Mammary epithelial cell (primary cell): ENCODE measurements at regions not wholly inside any gene's neighbourhood (a gene's known extent, or its start where the extent isn't known, plus 50 kb on each side); places are given as distances from the start of the nearest gene placed in this dataset.

Experiments used
- EZH2 ChIP-seq: IDR thresholded peaks from 2 replicates; pipeline ENCODE4 v1.6.1; 2012; ENCODE audit warnings: low read length, inconsistent platforms, borderline replicate concordance
- TF ChIP-seq, protein P1 (sequence below), 2 donors: IDR thresholded peaks in 1 of 2; conservative IDR thresholded peaks in 1 of 2; 2 replicates each; pipeline ENCODE4 v1.5.1; 2011 to 2012; ENCODE audit warnings: inconsistent platforms in 2 of 2, low read length in 2 of 2, mild to moderate bottlenecking in 2 of 2, control low read depth in 1 of 2, low read depth in 1 of 2; ENCODE audit not compliant: insufficient read depth in 1 of 2; ENCODE audit errors: extremely low read depth in 1 of 2

DNA sequence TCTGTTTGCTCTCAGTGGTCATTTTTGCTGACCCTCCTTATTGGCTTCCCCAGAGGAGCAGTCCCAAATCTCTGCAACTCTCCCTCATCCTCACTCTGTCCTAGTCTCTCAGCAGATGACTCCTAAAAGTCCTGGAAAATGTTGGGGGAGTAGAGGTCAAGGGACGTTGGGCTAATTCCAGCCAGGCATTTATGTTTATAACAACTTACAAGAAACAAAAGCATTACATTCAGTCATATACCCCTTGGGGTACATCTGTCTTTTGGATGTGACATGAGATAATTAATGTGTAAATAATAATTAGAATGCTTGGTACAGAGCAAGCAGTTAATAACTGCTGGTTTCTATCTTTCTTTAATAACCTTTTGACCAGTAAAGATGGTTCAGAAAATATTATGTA lies 176.2 kb downstream of the YTHDC2 start:
- TF ChIP-seq, protein P1, sequence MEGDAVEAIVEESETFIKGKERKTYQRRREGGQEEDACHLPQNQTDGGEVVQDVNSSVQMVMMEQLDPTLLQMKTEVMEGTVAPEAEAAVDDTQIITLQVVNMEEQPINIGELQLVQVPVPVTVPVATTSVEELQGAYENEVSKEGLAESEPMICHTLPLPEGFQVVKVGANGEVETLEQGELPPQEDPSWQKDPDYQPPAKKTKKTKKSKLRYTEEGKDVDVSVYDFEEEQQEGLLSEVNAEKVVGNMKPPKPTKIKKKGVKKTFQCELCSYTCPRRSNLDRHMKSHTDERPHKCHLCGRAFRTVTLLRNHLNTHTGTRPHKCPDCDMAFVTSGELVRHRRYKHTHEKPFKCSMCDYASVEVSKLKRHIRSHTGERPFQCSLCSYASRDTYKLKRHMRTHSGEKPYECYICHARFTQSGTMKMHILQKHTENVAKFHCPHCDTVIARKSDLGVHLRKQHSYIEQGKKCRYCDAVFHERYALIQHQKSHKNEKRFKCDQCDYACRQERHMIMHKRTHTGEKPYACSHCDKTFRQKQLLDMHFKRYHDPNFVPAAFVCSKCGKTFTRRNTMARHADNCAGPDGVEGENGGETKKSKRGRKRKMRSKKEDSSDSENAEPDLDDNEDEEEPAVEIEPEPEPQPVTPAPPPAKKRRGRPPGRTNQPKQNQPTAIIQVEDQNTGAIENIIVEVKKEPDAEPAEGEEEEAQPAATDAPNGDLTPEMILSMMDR (conservative IDR thresholded peaks at IDR 0.05 in 1 of 2, IDR thresholded peaks at IDR 0.05 in 1 of 2; ENCODE audit: extremely low read depth in 1 of 2, insufficient read depth in 1 of 2, low read depth in 1 of 2, low read length in 2 of 2), result no peak
- no peak for TF ChIP-seq EZH2
